ENCODE measurements at regions not wholly inside any gene's neighbourhood (a gene's known extent, or its start where the extent isn't known, plus 50 kb on each side); places are given as distances from the start of the nearest gene placed in this dataset.

DNA sequence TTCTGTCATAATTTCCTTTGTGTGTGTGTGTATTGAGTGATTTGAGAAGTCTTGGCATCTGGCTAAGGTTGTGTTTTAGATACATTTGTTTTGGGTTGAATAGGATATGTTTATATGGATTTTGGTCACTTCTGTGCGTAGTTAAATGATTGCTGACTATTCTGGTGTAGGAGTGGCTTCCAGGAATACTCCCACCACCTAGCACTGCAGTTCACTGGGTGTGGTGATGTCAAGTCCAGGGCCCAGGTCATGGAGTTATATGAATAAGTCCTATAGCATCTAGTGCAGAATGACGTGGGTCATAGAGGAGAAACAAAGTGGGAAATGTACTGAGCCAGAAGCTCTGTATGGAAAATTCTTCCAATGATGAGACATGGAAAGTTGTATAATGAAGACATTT is 465.4 kb upstream of the CCL2 start:
- TF ChIP-seq YY1 (IDR thresholded peaks at IDR 0.05; ENCODE audit: insufficient read depth, insufficient read length) (no peak), SUZ12 (IDR thresholded peaks at IDR 0.05; ENCODE audit: extremely low read depth, insufficient read depth, insufficient read length) (no peak)
